Stimulated activated naive CD4-positive, alpha-beta T cell treated with Interleukin-2 at 50 U/mL for 16 hours (primary cell): ENCODE measurements at regions not wholly inside any gene's neighbourhood (a gene's known extent, or its start where the extent isn't known, plus 50 kb on each side); places are given as distances from the start of the nearest gene placed in this dataset.

Experiments
- DNase-seq: peaks from one replicate; lab custom pipeline; 2025; lab: John Stamatoyannopoulos, UW

DNA sequence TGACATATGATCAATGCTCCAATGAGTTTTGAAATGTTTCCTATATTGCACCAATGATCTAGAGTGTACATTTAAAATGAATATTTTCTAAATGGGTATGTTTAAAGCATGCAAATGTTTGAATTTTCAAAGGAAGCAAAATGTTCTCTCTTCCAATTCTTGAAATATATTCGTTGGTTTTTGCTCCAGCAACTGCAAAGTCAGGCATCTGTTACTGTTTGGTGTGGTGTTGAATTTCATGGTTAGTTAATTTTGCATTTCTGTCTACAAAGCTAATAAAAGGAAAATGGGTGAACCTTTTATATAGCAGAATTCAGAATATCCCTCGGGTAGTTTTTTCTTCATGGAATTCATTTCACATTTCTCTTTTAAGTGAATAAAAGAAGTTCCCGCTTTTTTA is 1018.3 kb downstream of the GRIK2 start:
- DNase-seq, result no peak

DNA sequence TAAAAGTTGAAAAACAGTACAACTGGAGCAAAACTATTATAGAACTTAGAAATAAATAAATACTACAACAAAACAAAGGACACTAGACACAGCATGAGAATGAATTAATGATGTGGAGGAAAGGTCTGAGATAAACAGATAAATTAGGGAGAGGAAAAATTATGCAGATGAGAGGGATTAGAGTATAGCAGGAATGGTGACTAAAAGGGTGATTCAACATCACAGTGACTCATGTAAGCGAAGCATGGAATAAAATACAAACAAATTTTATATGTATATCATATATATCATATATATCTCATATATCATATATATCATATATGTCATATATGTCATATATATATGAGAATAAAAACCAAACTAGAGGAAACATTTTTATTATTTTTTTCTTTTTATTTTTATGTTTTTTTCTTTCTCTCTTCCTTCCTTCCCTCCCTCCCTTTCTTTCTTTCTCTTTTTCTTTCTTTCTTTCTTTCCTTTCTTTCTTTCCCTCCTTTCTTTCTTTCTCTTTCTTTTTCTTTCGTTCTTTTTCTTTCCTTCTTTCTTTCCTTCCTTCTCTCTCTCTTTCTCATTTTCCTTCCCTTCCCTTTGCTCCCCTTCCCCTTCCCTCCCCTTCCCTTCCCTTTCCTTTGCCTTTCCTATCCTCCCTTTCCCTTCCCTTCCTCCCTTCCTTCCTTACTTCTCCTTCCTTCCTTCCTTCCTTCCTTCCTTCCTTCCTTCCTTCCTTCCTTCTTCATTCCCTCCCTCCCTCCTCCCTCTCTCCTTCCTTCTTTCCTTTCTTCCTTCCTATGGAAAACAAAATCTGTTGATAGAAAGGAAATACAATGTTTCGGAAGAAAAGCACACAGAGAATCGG is 1014.6 kb downstream of the GRIK2 start:
- DNase-seq, result no peak

DNA sequence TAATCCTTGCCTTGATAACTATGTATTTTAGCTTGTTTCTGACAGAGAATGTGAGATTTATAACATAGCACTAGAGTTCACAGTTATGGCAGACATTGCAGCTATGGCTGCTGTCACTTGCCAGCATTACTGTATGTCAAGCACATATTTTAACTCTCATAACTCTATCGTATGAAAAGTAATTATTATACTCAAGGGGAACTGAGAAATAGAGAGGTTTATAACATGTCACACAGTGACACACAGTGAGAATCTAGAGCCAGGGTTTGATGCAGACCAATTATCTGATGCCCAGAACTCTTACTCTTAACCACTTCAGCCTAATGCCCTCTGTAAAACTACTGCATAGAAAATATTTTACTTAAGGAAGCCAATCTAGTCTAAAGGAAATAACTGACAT is 1012.4 kb downstream of the GRIK2 start:
- no peak for DNase-seq

DNA sequence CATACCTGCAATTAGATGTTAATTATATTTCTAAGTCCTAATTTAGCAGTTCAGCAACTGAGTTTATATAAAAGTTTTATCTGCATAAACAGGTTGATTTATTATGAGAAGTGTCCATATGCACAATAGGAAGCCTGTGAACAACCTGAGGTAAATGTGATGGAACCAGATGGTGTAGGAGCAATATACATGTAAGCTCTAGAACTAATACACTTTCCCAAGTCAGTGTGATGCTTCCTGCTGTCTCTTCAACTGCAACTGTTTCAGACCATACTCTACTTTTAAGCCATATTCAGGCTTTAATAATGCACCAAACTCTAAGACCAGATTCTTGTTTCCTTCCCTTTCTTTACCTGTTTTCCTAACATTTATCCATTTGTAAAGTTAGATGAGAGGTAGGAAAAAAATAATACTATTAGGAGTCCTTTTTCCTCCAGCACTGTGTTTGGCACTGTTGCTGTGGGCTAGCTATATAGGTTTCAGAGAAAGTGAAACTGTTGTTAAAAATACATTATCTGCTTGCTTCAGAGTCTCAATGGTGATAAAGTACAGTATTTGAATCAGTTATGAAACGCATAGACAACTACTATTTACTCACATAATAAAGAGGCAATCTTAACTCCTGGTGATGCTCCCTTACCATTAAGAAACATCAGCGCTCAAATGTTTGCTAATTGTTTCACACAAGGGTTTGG is 1009.3 kb downstream of the GRIK2 start:
- DNase-seq, result no peak

DNA sequence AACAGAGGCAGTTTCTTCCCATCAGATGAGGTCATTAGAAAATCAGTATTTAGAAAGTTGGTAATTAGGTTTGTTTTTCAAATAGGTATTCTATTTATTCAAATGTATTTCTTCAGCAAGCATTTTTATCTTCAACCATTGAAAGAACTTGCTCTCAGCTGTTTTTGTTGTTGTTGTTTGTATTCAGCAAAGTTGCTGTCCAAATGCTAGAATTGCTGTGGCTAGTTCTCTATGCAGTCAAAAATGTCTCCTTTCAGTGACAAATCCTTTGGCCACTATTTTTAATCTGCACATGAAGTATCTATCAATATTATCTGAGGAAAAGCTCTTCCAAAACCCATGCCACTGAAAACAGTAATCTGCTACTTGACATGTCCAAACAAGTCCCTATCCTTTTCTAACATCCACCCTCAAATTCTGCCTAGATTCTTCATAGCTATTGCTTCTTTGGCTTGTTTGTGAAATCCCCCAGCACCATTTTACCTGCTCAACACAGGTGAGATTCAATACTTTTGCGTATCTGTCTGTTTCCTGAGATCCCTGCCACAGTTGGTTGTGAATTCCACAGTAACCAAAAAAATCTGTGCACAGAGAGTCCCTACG is 1005.4 kb downstream of the GRIK2 start:
- DNase-seq, result no peak

DNA sequence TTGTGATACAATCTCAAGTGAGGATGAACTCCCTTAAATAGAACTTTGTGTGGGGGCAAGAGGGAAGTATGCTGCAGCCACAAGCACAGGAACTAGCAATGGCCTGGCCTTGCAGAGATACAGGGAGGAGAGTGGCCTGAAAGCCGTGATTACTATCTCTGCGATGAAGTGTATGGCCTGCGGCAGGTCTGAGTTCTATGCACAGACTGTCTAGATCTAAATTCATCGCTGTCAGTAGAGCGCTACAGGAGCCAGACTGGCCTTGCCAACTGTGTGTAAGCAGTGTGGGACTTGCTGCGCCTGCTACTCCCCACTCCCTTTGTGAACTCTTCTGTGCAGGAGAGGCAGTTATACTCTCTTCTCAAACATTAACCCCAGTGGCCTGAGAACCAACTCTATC is 997.0 kb downstream of the GRIK2 start:
- no peak for DNase-seq

DNA sequence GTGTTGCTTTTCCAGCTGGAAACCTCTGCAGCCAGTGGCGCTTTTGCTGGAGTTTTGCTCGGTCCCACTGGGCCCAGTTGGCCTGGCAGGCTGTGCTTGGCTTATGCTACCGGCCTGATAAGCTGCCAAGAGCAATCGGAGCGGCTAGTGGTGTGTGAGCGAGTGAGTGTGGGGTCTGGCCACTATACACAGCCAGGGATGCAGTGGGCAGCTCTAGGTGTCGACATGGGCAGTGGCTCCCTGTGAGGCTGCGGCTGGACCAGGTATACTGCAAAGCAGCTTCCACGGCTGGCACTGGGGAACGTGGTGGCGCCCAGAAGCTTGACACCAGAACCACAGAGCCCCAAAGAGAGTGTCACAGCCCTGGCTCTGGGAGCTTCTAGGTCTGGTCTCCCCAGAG is 996.5 kb downstream of the GRIK2 start:
- DNase-seq, result no peak

DNA sequence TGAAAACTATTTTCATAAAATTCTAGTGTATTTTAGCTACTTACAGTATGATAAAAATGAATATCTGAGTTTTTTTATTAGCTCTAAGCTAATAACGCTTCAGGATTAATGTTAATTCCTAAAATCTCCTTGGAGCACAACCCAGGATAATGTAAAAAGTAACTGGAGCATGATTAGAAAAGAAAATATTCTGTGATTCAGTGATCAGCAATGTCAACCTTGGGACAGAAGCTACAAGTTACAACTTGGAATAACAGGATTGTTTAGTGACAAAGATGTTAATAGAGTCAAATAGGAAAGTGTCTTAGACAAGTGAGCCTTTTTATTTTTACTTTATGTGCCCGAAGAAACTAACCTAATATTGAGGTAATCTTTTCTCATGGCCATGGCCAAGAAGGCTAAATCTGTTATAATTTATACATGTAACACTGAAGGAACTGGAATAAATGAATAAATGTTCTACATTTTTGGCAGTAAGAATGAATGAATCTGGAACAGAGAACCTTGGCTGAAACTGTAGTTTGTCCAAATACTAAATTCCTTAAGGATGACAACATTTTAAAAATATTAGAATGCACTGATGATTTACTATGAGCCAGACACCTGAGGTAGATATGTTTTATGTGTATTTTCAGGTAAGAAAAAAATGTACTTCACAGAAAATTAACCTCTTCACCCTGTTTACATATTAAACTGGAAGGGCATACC is 994.0 kb downstream of the GRIK2 start:
- DNase-seq, result no peak

DNA sequence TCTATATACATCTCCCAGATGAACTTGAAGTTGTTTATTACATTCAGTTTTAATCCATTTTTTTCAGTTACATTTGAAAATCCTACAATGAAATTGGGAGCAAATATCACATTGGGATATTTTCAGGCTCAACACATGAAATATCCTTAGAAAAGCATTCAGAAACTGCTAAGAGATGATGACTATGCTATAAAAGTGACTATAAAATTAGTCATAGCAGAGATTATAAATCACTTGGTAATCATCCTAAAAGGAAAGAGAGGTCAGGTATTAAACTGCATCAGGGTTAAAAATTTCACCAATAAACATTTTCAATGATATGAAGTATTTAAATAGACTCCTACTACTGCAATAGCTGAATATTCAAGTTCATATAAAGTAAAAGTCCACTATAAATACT is 987.7 kb downstream of the GRIK2 start:
- no peak for DNase-seq

DNA sequence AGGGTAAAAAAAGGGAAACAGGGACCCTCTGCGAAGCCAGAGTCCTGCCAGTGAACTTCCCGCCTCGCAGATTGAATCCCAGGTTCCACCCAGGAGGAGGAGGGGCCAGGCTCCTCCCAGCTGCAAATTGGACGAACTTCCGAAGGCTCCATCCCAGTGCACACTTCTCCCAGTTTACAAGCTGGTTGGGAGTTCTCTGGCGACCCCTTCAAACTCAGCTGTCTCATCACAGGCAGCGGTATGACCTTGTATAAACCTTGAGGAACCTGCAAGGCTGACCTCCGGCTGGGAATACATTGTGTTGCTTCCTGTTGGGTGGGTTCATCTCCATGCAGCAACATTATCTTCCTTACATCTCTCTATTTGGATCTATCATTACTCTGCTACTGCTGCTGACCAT is 962.7 kb downstream of the GRIK2 start:
- DNase-seq, result no peak

DNA sequence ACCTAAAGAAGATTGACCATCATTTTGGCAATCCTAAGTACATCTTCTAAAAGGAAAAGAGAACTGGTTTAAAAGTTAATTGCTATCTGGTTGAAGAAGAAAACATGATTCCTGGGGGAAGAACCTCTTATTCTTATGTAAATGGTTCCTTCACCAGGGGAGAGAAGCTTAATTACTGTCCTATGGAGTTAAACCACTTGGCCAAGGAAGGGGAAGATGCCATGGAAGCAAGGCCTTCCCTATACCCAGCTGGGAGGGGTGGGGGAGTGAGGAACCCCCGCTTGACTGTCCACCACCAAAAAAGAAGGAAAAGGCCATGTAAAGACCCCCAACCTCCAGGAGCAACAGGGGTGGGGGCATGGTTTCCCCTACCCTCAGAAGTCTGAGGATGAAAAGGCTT is 962.1 kb downstream of the GRIK2 start:
- DNase-seq, result no peak

DNA sequence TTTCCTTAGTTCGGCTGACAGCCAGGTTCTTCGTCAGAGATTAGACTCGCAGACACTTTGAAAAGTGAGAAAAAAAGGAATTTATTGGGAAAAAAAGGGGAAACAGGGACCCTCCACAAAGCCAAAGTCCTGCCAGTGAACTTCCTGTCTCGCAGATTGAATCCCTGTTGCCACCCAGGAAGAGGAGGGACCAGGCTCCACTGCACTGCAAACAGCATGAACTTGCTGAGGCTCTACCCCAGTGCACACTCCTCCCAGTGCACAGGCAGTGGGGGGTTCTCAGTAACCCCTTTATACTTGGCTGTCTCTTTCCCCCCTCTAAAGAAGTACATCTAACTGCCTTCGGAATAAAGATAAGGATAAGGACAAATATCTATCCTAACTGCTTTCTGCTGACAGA is 959.0 kb downstream of the GRIK2 start:
- DNase-seq, result no peak

DNA sequence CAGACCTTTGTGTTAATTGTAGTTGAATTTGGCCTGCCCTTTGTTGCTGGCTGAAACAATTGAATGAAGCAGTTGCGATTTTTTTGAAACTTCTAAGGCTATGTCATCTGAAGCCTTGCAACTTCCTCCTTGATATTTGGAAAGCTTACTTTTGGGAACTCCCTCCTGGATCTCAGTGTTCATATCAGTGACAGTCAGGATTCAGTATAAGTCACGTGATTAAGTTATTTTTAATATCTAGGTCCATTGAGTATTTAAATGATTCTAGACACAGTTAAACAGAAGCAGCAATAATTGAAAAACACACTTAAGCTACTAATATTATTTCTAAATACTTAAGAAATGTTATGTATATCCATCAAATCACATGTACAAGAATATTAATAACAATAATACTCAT is 951.3 kb downstream of the GRIK2 start:
- no peak for DNase-seq

DNA sequence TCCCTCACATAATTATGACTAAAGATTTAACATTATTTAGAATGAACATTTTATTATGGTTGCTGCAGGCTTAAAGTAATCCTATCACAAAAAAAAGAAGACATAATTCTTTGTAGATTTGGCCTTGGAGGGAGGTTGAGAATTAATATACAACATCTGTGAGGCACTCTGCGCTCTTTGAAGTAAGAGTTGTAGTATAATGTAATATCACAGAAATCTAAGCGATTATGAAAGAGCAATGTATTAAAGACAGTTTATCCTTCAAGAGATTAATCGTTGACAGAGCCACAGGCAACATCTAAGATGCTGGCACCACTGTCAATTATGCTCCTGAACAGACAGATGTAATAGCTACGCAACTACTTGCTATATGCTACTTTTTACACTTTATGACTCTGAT is 946.8 kb downstream of the GRIK2 start:
- no peak for DNase-seq

DNA sequence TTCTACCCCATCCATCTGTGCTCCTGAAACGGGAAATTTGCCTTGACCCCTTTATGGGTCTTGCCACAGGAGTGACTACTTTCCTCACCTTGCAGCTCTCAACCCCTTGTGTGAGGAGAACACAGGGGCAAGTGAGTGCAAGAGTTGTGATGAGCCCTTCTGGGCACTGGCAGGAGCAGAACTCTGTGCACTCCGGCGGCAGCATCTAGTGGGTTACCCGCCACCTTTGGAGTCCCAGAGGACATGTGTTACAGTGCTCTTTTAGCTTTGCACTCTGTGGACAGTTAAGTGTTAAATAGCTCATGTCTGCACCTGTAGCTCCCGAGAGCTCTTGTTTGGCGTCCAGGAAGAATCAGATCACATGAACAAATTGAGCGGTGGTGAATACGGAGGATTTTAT is 940.2 kb downstream of the GRIK2 start:
- no peak for DNase-seq

DNA sequence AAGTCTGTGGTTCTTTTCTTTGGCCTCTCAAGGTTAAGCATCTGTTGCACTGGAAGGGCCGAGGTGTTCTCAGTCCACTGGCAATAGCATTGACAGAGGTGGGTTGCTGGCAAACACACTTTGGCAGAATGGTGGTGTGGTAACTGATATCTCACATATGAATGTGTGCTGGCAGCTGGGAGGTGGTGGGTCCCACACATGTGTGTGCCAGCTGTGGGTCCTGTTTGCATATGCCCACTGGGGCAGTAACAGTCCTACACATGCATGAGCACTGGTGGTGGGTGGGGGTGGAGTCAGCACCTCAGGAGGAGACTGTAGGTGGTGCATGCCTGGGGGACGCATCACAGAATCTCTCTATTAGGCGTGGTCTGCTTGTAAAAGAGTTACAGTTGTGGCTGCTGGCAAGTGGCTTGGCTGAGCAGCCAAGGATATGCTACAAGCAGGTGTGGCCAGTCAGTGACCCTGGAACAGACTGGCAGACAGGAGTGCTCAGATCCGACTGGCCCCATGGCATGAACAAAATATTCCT is 934.3 kb downstream of the GRIK2 start:
- no peak for DNase-seq

DNA sequence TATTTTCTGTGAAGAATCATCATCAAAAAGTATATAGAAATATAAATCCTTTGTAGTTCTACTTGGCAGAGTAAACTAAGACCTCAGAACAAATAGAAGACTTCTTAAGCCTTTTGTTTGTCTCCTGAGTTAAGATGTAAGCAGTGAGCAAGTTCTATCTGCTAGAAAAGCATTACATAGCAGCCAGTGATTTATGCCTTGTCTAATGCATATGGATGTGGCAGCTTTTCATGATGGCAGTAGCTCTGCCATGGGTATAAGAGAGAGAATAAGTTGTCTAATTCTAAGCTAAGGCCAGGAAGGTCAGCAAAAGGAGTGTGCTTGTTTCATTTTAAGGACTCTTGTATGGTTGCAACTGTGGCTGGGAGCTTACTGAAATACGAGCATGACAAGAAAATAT is 920.2 kb downstream of the GRIK2 start:
- no peak for DNase-seq

DNA sequence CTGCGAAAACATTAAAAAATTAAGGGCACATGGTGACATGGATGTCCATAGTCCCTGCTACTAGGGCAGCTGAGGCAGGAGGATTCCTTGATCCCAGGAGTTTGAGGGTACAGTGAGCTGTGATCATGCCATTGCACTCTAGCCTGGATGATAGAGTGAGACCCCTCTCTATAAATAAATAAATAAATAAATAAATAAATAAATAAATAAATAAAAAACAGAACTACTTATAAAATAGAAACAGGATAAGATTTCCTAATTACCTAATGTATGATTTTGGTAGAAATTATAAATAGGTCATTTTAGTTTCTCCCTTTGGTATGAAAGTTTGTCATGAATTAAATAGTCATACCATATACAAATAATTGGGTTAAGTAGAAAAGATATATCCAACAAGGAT is 916.2 kb downstream of the GRIK2 start:
- DNase-seq, result no peak

DNA sequence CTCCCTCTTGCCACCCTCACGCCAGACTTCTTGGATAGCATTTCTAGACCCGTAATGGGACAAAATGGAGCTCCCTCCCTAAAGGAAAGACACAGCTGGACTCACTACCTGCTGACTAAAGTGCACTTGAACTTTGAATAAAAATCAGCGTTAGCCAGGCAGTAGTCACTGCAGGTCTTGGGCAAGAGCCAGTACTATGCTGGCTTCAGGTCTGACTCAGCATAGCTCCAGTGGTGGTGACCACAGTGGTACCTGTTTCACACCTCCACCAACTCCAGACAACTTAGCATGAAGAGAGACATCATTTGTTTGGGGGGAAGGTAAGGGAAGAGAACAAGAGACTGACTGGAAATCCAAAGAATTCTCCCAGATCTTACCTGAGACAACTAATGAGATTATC is 906.8 kb downstream of the GRIK2 start:
- DNase-seq, result no peak

DNA sequence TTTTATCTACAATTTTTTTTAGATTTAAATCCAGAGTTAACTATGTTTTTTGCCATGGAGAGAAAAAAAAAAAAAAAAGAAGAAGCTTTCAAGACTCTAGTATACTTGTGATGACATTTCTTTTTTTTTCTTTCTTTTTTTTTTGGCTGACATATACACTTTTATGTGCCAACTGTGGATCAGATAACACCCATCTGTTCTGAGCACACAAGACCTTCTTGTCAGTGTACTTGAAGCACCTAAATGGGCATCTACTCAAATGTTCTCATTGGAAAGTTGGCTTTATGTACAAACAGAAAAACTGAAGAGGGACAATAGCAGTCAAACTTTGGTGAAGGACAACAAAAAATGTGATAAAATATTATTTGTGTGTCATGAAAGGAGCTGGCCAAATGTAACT is 904.5 kb downstream of the GRIK2 start:
- DNase-seq, result no peak
